ENCODE measurements at regions not wholly inside any gene's neighbourhood (a gene's known extent, or its start where the extent isn't known, plus 50 kb on each side); places are given as distances from the start of the nearest gene placed in this dataset.

DNA sequence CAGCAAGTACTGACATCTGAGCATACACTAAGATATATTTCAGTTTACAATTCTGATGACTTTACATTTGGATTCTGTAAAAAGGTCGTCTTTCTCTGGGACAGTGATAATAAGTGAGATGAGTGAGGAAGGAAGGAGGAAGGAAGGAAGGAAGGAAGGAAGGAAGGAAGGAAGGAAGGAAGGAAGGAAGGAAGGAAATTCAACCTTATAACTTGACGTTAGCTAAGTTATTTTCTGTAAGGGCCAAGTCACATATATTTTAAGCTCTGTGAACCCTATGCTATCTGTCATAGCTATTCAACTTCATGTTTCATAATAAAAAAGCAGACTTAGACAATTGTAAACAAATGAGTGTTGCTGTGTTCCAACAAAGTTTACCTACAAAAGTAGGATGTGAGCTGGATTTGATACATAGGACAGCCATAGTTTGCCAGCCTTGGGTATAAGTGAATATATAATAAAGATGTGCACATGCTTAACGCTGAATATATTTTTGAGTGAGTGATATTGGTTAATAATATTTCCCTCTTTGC is 753.0 kb upstream of the NDST4 start:
- H3K4me3 ChIP-seq (ENCODE audit: low read depth, low read length), result no peak overlapping the region
- TF ChIP-seq, protein P1, sequence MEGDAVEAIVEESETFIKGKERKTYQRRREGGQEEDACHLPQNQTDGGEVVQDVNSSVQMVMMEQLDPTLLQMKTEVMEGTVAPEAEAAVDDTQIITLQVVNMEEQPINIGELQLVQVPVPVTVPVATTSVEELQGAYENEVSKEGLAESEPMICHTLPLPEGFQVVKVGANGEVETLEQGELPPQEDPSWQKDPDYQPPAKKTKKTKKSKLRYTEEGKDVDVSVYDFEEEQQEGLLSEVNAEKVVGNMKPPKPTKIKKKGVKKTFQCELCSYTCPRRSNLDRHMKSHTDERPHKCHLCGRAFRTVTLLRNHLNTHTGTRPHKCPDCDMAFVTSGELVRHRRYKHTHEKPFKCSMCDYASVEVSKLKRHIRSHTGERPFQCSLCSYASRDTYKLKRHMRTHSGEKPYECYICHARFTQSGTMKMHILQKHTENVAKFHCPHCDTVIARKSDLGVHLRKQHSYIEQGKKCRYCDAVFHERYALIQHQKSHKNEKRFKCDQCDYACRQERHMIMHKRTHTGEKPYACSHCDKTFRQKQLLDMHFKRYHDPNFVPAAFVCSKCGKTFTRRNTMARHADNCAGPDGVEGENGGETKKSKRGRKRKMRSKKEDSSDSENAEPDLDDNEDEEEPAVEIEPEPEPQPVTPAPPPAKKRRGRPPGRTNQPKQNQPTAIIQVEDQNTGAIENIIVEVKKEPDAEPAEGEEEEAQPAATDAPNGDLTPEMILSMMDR (conservative IDR thresholded peaks at IDR 0.05; ENCODE audit: low read depth, low read length), result no peak

DNA sequence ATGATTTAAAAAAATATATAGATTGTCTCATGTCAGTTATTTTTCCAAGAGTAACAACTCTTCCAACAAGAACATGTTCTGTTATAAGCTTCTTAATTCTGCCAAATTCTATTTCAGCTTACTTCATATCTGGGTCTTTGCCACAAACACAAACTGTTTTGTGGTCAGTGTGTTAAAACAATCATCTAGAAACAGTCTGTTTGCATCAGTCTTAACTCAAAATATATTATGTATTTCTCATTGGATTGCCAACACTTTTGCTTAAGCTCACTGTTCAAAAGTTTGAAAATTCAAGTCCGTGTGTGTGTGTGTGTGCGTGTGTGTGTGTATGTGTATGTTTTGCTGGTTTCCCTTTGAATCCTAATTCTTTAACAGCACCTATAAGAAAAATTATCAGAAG is 752.3 kb upstream of the NDST4 start:
- TF ChIP-seq, protein P1 (conservative IDR thresholded peaks at IDR 0.05; ENCODE audit: low read depth, low read length), result no peak
- DNase-seq (ENCODE audit: low read depth), result no peak

More for the DNA sequence above, 753.0 kb upstream of the NDST4 start:
- no peak for DNase-seq (ENCODE audit: low read depth)

DNA sequence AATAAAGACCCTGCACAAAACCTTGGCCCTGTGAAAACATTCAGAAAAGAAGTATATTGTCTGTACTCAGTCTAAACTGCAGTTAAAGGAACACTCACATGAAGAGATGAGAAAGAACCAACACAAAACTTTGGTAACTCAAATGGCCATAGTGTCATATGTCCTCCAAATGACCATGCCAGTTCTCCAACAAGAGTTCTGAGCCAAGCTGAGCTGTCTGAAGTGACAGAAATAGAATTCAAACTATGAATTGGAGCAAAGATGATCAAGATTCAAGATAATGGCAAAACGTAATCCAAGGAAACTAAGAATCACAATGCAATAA is 739.3 kb upstream of the NDST4 start:
- TF ChIP-seq, protein P1 (conservative IDR thresholded peaks at IDR 0.05; ENCODE audit: low read depth, low read length), result no peak
- DNase-seq (ENCODE audit: low read depth), result no peak
- no peak overlapping the region for H3K4me3 ChIP-seq (ENCODE audit: low read depth, low read length)

More for the DNA sequence above, 752.3 kb upstream of the NDST4 start:
- H3K4me3 ChIP-seq (ENCODE audit: low read depth, low read length), result no peak overlapping the region

DNA sequence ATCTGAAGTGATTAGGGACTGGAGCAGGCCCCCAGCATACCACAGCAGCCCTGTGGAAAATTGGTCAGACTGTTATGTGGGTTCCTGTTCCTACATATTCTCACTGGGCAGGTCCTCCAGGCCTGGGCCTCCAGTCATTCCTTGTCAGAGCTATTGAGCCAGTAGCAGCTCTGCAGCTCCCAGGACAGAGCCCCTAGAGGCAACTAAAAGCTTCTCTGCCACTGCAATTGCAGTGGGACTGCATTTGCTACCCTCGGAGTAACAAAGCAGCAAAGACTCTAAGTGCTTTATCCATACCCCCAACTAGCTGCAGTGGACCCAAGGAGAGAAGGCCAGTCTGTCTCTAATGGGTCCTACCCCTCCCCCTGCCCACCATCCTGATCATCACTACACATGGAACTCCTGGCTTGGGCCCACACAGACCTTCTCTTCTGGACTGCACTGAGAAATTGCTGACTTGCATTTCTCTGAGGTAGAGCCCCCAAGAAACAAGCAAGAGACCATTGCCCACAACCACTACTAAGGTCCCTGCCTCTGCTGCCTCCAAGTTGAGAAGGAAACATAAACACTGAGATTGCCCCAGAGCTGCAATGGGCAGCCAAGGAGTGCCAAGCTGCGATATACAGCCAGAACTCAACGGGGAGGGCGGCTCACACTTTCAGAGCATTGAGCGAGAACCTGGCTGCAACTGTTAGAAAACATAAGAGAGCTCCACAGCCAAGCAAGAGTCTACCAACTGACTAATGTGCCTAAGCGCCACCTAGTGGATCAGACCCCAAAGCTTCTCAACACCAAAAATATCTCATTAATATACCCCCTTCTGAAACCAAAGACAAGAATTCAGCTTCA is 738.7 kb upstream of the NDST4 start:
- no peak overlapping the region for H3K4me3 ChIP-seq (ENCODE audit: low read depth, low read length)
- DNase-seq (ENCODE audit: low read depth), result peak; percentile 10
- TF ChIP-seq, protein P1 (conservative IDR thresholded peaks at IDR 0.05; ENCODE audit: low read depth, low read length), result peak; percentile 79

DNA sequence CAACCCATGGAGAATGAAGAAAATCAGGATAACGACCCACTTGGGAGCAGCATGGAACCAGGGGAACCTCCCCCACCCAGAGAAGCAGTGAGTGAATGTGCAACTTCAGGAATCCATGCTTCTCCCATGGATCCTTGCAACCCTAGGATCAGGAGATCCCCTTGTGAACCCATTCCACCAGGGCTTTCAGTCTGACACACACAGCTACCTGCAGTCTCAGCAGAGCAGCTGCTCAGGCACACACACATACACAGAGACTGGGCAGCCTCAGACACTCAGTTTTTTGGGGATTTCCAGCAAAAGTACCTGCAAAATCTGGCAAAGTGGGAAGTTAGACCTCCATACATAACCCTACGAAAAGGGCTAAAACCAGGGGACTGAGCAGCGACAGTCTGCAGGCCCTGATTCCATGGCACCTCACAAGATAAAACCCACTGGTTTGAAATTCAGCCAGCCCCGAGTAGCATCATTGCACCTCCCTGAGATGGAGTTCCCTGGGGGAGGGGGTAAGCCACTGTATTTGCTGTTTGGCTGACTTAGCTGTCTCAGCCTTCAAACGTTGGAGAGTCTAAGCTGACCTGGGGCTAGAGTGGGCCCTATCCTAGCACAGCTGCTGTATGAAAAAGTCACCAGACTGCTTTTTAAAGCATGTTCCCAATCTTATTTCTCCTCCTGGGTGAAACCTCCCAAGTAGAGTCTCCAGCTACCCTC is 737.5 kb upstream of the NDST4 start:
- no peak for DNase-seq (ENCODE audit: low read depth)
- H3K4me3 ChIP-seq (ENCODE audit: low read depth, low read length), result no peak overlapping the region
- TF ChIP-seq, protein P1 (conservative IDR thresholded peaks at IDR 0.05; ENCODE audit: low read depth, low read length), result no peak

DNA sequence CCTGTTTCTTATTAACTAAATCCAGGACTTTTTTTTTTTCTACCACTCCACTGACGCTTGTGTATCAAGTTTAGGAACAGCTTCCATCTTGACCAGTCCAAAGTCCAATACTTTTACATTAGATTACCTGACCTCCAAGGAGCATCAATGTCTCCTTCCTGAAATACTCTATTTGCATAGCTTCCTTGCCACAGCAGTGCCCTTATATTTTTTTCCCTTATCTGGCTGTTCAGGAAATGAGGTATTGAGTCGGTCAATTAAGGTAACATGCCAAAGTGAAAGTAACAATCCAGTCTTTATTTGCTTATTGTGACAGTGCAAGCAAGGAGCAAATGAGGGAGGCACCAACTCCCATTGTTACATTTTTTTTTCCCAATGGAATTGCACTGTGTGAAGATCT is 730.8 kb upstream of the NDST4 start:
- no peak for DNase-seq (ENCODE audit: low read depth)
- TF ChIP-seq, protein P1 (conservative IDR thresholded peaks at IDR 0.05; ENCODE audit: low read depth, low read length), result no peak
- no peak overlapping the region for H3K4me3 ChIP-seq (ENCODE audit: low read depth, low read length)

Measured in epithelial cell of proximal tubule (primary cell).